IMR-90 (cell line): ENCODE measurements at regions not wholly inside any gene's neighbourhood (a gene's known extent, or its start where the extent isn't known, plus 50 kb on each side); places are given as distances from the start of the nearest gene placed in this dataset. TPM values are rescaled to one million over a fixed set of nuclear protein-coding genes. Genes with fewer than 3 reads are reported as not detected.

Experiments used
- microRNA-seq, 2 experiments: library from miRNA; stranded (forward) in 1 of 2; unstranded in 1 of 2; fragments of 10-50 nt in 1 of 2; fragments of <30 nt in 1 of 2; gene quantifications in 1 of 2; microRNA quantifications in 1 of 2; one replicate each; pipeline versions ENCODE3 to v1.1.0; 2013 to 2020; ENCODE audit not compliant: insufficient read depth in 1 of 2, insufficient read length in 1 of 2, unreplicated experiment in 1 of 2
- small RNA-seq, 5 experiments: library from RNA; depleted of rRNA; stranded (forward); fragments of <200 nt; gene quantifications; one replicate each; pipeline ENCODE3, GENCODE V24; 2012

Small RNAs in the stretch of these regions (microRNA-seq; reads per million reads assigned to microRNA genes)
- gene AC087499.6 (ENCODE audit: insufficient read depth, insufficient read length) (not detected), gene RNU6-1178P (ENCODE audit: insufficient read depth, insufficient read length) (not detected)

Small RNAs in the stretch of these regions (small RNA-seq; reads per million reads assigned to genes)
- 0 reads per million in 5 experiments for gene AC087499.6
- gene RNU6-1178P: 0 reads per million in 5 experiments
